ENCODE measurements at regions not wholly inside any gene's neighbourhood (a gene's known extent, or its start where the extent isn't known, plus 50 kb on each side); places are given as distances from the start of the nearest gene placed in this dataset.

DNA sequence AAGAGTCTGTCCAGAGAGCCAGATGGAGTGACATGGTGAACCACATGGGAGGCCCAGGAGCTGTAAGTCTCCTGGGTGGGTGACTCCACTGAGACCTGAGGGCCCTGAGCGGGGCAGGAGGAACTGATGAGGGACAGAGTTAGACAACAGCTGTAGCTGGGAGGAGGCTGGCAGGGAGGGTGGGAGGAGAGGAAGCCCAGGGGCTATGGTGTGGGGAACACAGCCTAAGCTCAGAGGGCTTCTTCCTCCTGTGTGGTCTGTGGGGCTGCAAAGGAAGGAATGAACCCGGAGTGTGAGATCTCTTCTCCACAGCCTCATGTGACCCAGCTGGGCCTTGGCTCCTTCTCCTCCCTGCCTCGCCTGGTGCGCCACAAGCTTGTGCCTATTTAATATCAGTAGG is 395.6 kb upstream of the HS6ST1 start:
- Histone ChIP-seq H3K36me3 (ENCODE audit: low read depth) (no peaks in the 10 kb centered on the region), H3K4me3 (ENCODE audit: severe bottlenecking) (no peak overlapping the region), H3K27ac (ENCODE audit: poor library complexity, severe bottlenecking) (no peak overlapping the region), H3K27me3 (ENCODE audit: insufficient read depth, poor library complexity, severe bottlenecking) (no peaks in the 10 kb centered on the region), H3K9me3 (ENCODE audit: severe bottlenecking) (peaks cover 6% of the 10 kb centered on the region), H3K4me1 (ENCODE audit: insufficient read depth, poor library complexity, severe bottlenecking) (no peaks in the 10 kb centered on the region)
- no peak for ATAC-seq (ENCODE audit: low read depth)
- DNase-seq (ENCODE audit: low spot score) = no peak
- TF ChIP-seq, protein P1, sequence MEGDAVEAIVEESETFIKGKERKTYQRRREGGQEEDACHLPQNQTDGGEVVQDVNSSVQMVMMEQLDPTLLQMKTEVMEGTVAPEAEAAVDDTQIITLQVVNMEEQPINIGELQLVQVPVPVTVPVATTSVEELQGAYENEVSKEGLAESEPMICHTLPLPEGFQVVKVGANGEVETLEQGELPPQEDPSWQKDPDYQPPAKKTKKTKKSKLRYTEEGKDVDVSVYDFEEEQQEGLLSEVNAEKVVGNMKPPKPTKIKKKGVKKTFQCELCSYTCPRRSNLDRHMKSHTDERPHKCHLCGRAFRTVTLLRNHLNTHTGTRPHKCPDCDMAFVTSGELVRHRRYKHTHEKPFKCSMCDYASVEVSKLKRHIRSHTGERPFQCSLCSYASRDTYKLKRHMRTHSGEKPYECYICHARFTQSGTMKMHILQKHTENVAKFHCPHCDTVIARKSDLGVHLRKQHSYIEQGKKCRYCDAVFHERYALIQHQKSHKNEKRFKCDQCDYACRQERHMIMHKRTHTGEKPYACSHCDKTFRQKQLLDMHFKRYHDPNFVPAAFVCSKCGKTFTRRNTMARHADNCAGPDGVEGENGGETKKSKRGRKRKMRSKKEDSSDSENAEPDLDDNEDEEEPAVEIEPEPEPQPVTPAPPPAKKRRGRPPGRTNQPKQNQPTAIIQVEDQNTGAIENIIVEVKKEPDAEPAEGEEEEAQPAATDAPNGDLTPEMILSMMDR (IDR thresholded peaks at IDR 0.05; ENCODE audit: poor library complexity, severe bottlenecking) = no peak

DNA sequence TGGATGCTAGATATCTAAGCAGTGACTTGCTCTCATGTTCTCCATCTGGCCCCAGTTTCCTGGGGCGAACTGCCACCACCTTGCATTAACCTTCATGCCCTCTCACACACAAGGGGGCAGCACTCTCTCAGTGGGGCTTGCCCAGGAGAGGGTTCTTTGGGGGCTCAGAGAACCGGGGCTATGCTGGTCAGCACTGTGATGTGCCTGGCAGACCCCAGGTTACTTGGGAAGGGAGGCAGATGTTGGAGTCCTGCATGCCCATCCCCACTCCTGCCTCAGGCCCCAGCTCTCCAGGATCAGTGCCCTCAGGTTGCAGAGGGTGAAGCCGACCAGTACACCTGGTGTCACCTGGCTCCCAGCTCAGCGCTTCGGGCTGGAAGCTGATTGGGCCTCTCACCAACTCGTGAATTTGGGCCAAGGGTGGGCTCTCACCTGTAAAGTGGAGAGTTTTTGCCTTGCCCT is 396.2 kb upstream of the HS6ST1 start:
- Histone ChIP-seq H3K4me3 (ENCODE audit: severe bottlenecking) (no peak overlapping the region), H3K36me3 (ENCODE audit: low read depth) (no peaks in the 10 kb centered on the region), H3K27me3 (ENCODE audit: insufficient read depth, poor library complexity, severe bottlenecking) (no peaks in the 10 kb centered on the region), H3K27ac (ENCODE audit: poor library complexity, severe bottlenecking) (no peak overlapping the region), H3K9me3 (ENCODE audit: severe bottlenecking) (peaks cover 2% of the 10 kb centered on the region), H3K4me1 (ENCODE audit: insufficient read depth, poor library complexity, severe bottlenecking) (no peaks in the 10 kb centered on the region)
- TF ChIP-seq, protein P1 (IDR thresholded peaks at IDR 0.05; ENCODE audit: poor library complexity, severe bottlenecking) = no peak
- no peak for DNase-seq (ENCODE audit: low spot score)
- ATAC-seq (ENCODE audit: low read depth) = no peak

DNA sequence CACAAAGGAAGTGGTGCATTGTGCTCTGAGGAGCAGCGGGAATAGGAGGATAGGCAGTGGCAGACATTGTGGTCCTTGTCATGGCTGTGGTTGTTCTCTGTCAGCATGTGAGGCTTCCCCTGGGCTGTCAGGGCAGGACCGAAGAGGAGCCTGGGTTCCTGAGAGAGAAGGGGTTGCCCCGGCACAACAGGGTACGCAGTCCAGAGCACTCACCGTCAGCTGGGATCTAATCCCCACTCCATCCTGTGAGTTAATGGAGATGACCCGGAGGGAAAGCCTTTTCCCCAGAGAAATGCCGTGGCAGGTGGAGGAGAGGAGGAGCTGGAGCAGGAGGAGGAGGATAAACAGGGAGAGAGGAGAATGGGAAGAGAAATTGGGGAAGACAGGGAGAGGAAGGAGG is 396.7 kb upstream of the HS6ST1 start:
- Histone ChIP-seq H3K27me3 (ENCODE audit: insufficient read depth, poor library complexity, severe bottlenecking) (no peaks in the 10 kb centered on the region), H3K4me1 (ENCODE audit: insufficient read depth, poor library complexity, severe bottlenecking) (no peaks in the 10 kb centered on the region), H3K9me3 (ENCODE audit: severe bottlenecking) (no peaks in the 10 kb centered on the region), H3K36me3 (ENCODE audit: low read depth) (no peaks in the 10 kb centered on the region), H3K4me3 (ENCODE audit: severe bottlenecking) (no peak overlapping the region), H3K27ac (ENCODE audit: poor library complexity, severe bottlenecking) (no peak overlapping the region)
- no peak for ATAC-seq (ENCODE audit: low read depth)
- DNase-seq (ENCODE audit: low spot score) = no peak
- TF ChIP-seq, protein P1 (IDR thresholded peaks at IDR 0.05; ENCODE audit: poor library complexity, severe bottlenecking) = no peak

DNA sequence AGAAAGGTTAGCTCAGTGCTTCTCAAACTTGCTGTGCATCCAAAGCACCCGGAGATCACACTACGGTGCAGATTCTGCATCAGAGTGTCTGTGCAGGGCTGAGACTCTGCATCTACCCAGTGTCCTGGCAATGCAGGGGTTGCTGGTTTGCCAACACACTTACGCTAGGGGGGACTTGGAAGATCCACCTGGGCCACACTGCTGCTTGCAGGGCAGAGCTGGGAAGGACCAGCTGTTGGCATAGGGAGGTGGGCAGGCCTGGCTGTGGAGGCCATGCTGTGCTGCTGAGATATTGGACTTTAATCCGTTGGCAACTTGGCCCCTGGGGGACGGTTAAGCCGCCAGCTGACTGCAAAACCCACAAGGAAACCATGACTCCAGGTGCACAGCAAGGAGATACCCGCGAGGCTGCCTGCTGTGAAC is 397.6 kb upstream of the HS6ST1 start:
- Histone ChIP-seq H3K4me1 (ENCODE audit: insufficient read depth, poor library complexity, severe bottlenecking) (no peaks in the 10 kb centered on the region), H3K9me3 (ENCODE audit: severe bottlenecking) (no peaks in the 10 kb centered on the region), H3K4me3 (ENCODE audit: severe bottlenecking) (no peak overlapping the region), H3K36me3 (ENCODE audit: low read depth) (no peaks in the 10 kb centered on the region), H3K27me3 (ENCODE audit: insufficient read depth, poor library complexity, severe bottlenecking) (no peaks in the 10 kb centered on the region), H3K27ac (ENCODE audit: poor library complexity, severe bottlenecking) (no peak overlapping the region)
- TF ChIP-seq, protein P1 (IDR thresholded peaks at IDR 0.05; ENCODE audit: poor library complexity, severe bottlenecking) = no peak
- DNase-seq (ENCODE audit: low spot score) = no peak
- ATAC-seq (ENCODE audit: low read depth) = no peak

DNA sequence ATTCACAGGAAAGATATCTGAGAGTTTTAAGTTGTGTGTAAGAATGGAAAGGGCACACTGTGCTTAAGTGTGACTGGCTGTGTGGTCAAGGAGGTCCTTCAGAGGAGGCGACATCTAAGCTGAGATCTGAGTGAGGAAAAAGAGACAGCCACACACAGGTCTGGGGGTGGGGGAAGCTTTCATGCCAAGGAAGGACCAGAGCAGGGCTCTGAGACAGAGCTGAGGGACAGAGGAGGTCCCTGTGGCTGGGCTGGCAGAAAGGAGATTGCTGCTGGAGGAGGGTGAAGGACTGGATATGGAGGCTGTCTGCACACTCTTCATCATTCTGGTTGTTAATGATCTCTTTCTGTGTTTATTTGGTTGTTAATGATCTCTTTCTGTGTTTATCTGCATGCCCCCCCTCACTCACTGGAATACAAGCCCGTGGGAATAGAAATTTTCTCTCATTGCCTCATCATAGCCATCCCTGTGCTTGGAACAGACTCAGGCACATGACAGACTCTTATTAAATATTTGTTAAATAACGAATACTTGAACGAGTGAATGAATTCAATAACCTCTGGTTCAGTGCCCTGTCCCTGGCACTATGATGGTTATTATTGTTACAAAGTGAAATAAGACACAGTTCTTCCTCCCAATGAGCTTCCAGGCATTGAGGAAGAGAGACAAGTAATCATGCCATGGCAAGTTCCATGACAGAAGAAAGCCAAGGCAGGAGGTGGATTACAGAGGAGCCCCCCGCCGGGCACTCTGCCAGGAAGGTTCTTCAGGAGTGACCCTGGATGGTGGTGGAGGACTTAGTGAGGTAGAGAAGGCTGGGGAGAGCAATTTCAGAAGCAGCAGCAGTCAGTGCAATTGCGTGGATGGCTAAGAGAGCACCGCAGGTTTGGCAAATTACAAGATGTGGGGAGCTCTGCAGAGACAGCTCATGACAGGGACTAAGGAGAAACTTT is 399.4 kb upstream of the HS6ST1 start:
- Histone ChIP-seq H3K4me1 (ENCODE audit: insufficient read depth, poor library complexity, severe bottlenecking) (no peaks in the 10 kb centered on the region), H3K9me3 (ENCODE audit: severe bottlenecking) (no peaks in the 10 kb centered on the region), H3K27ac (ENCODE audit: poor library complexity, severe bottlenecking) (no peak overlapping the region), H3K4me3 (ENCODE audit: severe bottlenecking) (no peak overlapping the region), H3K36me3 (ENCODE audit: low read depth) (no peaks in the 10 kb centered on the region), H3K27me3 (ENCODE audit: insufficient read depth, poor library complexity, severe bottlenecking) (no peaks in the 10 kb centered on the region)
- DNase-seq (ENCODE audit: low spot score) (no peak), ATAC-seq (ENCODE audit: low read depth) (no peak)
- TF ChIP-seq, protein P1 (IDR thresholded peaks at IDR 0.05; ENCODE audit: poor library complexity, severe bottlenecking) = no peak
